Lower lobe of right lung (tissue), 2 donors: ENCODE measurements at regions not wholly inside any gene's neighbourhood (a gene's known extent, or its start where the extent isn't known, plus 50 kb on each side); places are given as distances from the start of the nearest gene placed in this dataset.

ENCODE experiments used
- ATAC-seq, 2 donors: fragments of 200-7000 bp; cut with Tn5 transposase; one replicate each; pipeline ENCODE4 v1.9.1; 2020 to 2022; ENCODE audit warnings: mild to moderate bottlenecking in 2 of 2, moderate library complexity in 2 of 2
- DNase-seq: peaks from one replicate; pipeline ENCODE4 v3.0.0-alpha.2; 2020
- H3K27ac ChIP-seq: fragments of 200-600 bp; one replicate; pipeline ENCODE4 v1.8.0; 2022
- H3K27me3 ChIP-seq: fragments of 200-600 bp; one replicate; pipeline ENCODE4 v1.8.0; 2022; ENCODE audit warnings: low read depth
- H3K36me3 ChIP-seq: fragments of 200-600 bp; one replicate; pipeline ENCODE4 v1.8.0; 2022; ENCODE audit warnings: mild to moderate bottlenecking
- H3K4me1 ChIP-seq: fragments of 200-600 bp; one replicate; pipeline ENCODE4 v1.8.0; 2022
- H3K4me3 ChIP-seq: fragments of 200-600 bp; one replicate; pipeline ENCODE4 v1.8.0; 2022; ENCODE audit warnings: mild to moderate bottlenecking
- H3K9me3 ChIP-seq: fragments of 200-600 bp; one replicate; pipeline ENCODE4 v1.8.0; 2022
- CTCF ChIP-seq: fragments of 200-600 bp; IDR thresholded peaks from one replicate; pipeline ENCODE4 v1.8.0; 2022; ENCODE audit warnings: antibody characterized with exemption, mild to moderate bottlenecking
- intact Hi-C: fragments of 100-400 bp; cut with DNase I; formaldehyde crosslinking; loops from one replicate; pipeline ENCODE4 v1.11.0; 2022
- donor health status: DM: no; HTN: yes; CAD: no; lungs with severe emphysema.

GRCh38 chr21:30014886-30015285 lies 75.1 kb upstream of the GRIK1 start:
- TF ChIP-seq CTCF, result no peak
- H3K4me3 ChIP-seq, result no peak overlapping the region
- no peaks in the 10 kb centered on the region for H3K4me1 ChIP-seq
- ATAC-seq (no peak), DNase-seq (no peak)
- no peaks in the 10 kb centered on the region for H3K36me3 ChIP-seq
- intact Hi-C loops, result no loop called here
- H3K27me3 ChIP-seq, result no peaks in the 10 kb centered on the region
- H3K27ac ChIP-seq, result no peak overlapping the region
- H3K9me3 ChIP-seq, result no peaks in the 10 kb centered on the region

GRCh38 chr21:29991624-29992023 lies 51.8 kb upstream of the GRIK1 start:
- DNase-seq, result no peak
- H3K4me1 ChIP-seq, result no peaks in the 10 kb centered on the region
- H3K27me3 ChIP-seq, result no peaks in the 10 kb centered on the region
- no peak for ATAC-seq
- no peaks in the 10 kb centered on the region for H3K9me3 ChIP-seq
- intact Hi-C loops, result no loop called here
- TF ChIP-seq CTCF, result no peak
- H3K4me3 ChIP-seq, result no peak overlapping the region
- no peak overlapping the region for H3K27ac ChIP-seq
- H3K36me3 ChIP-seq, result no peaks in the 10 kb centered on the region

GRCh38 chr21:29989634-29990234 lies 49.9 kb upstream of the GRIK1 start:
- TF ChIP-seq CTCF, result no peak
- ATAC-seq (no peak), DNase-seq (no peak)
- no peaks in the 10 kb centered on the region for H3K36me3 ChIP-seq
- intact Hi-C loops, result no loop called here
- no peak overlapping the region for H3K4me3 ChIP-seq
- no peaks in the 10 kb centered on the region for H3K27me3 ChIP-seq
- H3K4me1 ChIP-seq, result no peaks in the 10 kb centered on the region
- H3K9me3 ChIP-seq, result no peaks in the 10 kb centered on the region
- H3K27ac ChIP-seq, result no peak overlapping the region
